Ishikawa (cell line): ENCODE measurements at regions not wholly inside any gene's neighbourhood (a gene's known extent, or its start where the extent isn't known, plus 50 kb on each side); places are given as distances from the start of the nearest gene placed in this dataset.

Source experiments
- CREB1 ChIP-seq: IDR thresholded peaks from 2 replicates; pipeline ENCODE4 v1.6.1; 2012; ENCODE audit warnings: low read depth
- EP300 ChIP-seq: IDR thresholded peaks from 2 replicates; pipeline ENCODE4 v1.6.1; 2012; ENCODE audit warnings: borderline replicate concordance
- FOXM1 ChIP-seq: IDR thresholded peaks from 2 replicates; pipeline ENCODE4 v1.6.1; 2012; ENCODE audit warnings: low read depth, borderline replicate concordance
- MAX ChIP-seq: IDR thresholded peaks from 2 replicates; pipeline ENCODE4 v1.6.1; 2012
- NFIC ChIP-seq: IDR thresholded peaks from 2 replicates; pipeline ENCODE4 v1.6.1; 2012
- RAD21 ChIP-seq: IDR thresholded peaks from 2 replicates; pipeline ENCODE4 v1.6.1; 2012; ENCODE audit warnings: low read depth
- REST ChIP-seq: IDR thresholded peaks from 2 replicates; pipeline ENCODE4 v1.6.1; 2012; ENCODE audit warnings: low read depth, mild to moderate bottlenecking
- TAF1 ChIP-seq: IDR thresholded peaks from 2 replicates; pipeline ENCODE4 v1.6.1; 2012; ENCODE audit warnings: low read depth, mild to moderate bottlenecking
- TCF12 ChIP-seq: IDR thresholded peaks from 2 replicates; pipeline ENCODE4 v1.6.1; 2012; ENCODE audit warnings: low read depth
- TEAD4 ChIP-seq: IDR thresholded peaks from 2 replicates; pipeline ENCODE4 v1.6.1; 2012
- YY1 ChIP-seq: IDR thresholded peaks from 2 replicates; pipeline ENCODE4 v1.6.1; 2012; ENCODE audit warnings: low read depth

GRCh38 chr10:128178302-128178958 lies 52.2 kb upstream of the MKI67 start:
- TF ChIP-seq TAF1 (no peak), RAD21 (peak; percentile 23), MAX (no peak), REST (no peak), FOXM1 (no peak), YY1 (no peak), CREB1 (no peak), EP300 (no peak), TEAD4 (no peak), NFIC (no peak), TCF12 (no peak)
